OCI-LY7 (cell line): ENCODE measurements at regions not wholly inside any gene's neighbourhood (a gene's known extent, or its start where the extent isn't known, plus 50 kb on each side); places are given as distances from the start of the nearest gene placed in this dataset.

Experiments used
- BruUV-seq: library from RNA; stranded (reverse); fragments of 400-500 nt; replicated peaks from 2 replicates; lab custom pipeline; 2021; lab: Mats Ljungman, UMichigan
- CTCF ChIA-PET: fragments of 300-600 bp; sonication (Branson Sonifier 250); formaldehyde crosslinking; loops from one replicate; lab custom pipeline; 2022; ENCODE audit warnings: antibody characterized with exemption; ENCODE audit not compliant: unreplicated experiment; lab: Charles Lee
- POLR2A ChIA-PET: fragments of 300-600 bp; sonication (Branson Sonifier 250); formaldehyde crosslinking; loops from one replicate; lab custom pipeline; 2022; ENCODE audit warnings: antibody characterized with exemption; lab: Charles Lee
- DNase-seq: peaks from one replicate; pipeline ENCODE4 v3.0.0-alpha.2; 2015; ENCODE audit warnings: low spot score
- H2AFZ ChIP-seq: fragments of 200-600 bp; sonication (generic), shearing (Covaris generic); 2 replicates; pipeline ENCODE4 v1.6.1; 2014; ENCODE audit warnings: mild to moderate bottlenecking, antibody characterized with exemption, low read length, moderate library complexity
- H3K27ac ChIP-seq: fragments of 200-600 bp; sonication (generic); 2 replicates; pipeline ENCODE4 v1.5.1; 2014; ENCODE audit warnings: mixed run types, low read depth, mild to moderate bottlenecking, moderate library complexity, low read length, inconsistent platforms; ENCODE audit not compliant: poor library complexity, severe bottlenecking
- H3K36me3 ChIP-seq: fragments of 200-600 bp; sonication (generic); 2 replicates; pipeline ENCODE4 v1.6.1; 2014; ENCODE audit warnings: mild to moderate bottlenecking, antibody characterized with exemption, low read length, moderate library complexity, mixed read lengths; ENCODE audit not compliant: insufficient read depth
- H3K4me1 ChIP-seq: fragments of 200-600 bp; sonication (generic); 2 replicates; pipeline ENCODE4 v1.5.1; 2014; ENCODE audit warnings: mild to moderate bottlenecking, low read length; ENCODE audit not compliant: insufficient read depth, poor library complexity, severe bottlenecking
- H3K4me2 ChIP-seq: fragments of 200-600 bp; sonication (generic); 2 replicates; pipeline ENCODE4 v1.6.1; 2014; ENCODE audit warnings: mild to moderate bottlenecking, low read length
- H3K4me3 ChIP-seq: fragments of 200-600 bp; sonication (generic); 2 replicates; pipeline ENCODE4 v1.5.1; 2014; ENCODE audit warnings: mild to moderate bottlenecking, low read depth, low read length; ENCODE audit not compliant: poor library complexity, severe bottlenecking
- H3K79me2 ChIP-seq: fragments of 200-600 bp; sonication (generic); 2 replicates; pipeline ENCODE4 v1.6.1; 2016; ENCODE audit warnings: low read depth, mild to moderate bottlenecking, low read length, moderate library complexity, mixed read lengths; ENCODE audit not compliant: insufficient read depth
- H3K9me2 ChIP-seq: fragments of 200-600 bp; sonication (generic); 2 replicates; pipeline ENCODE4 v1.6.1; 2016; ENCODE audit warnings: mild to moderate bottlenecking, low read length, mixed read lengths; ENCODE audit not compliant: insufficient read depth
- H3K9me3 ChIP-seq: fragments of 200-600 bp; sonication (generic); 2 replicates; pipeline ENCODE4 v1.6.1; 2014; ENCODE audit warnings: mild to moderate bottlenecking, mixed run types, low read length, mixed read lengths
- H4K20me1 ChIP-seq: fragments of 200-600 bp; sonication (generic); 2 replicates; pipeline ENCODE4 v1.6.1; 2014; ENCODE audit warnings: mild to moderate bottlenecking, antibody characterized with exemption, low read length, moderate library complexity, mixed read lengths; ENCODE audit not compliant: insufficient read depth
- CTCF ChIP-seq: fragments of 200-600 bp; sonication (generic); conservative IDR thresholded peaks from 2 replicates; pipeline ENCODE4 v1.5.1; 2014; ENCODE audit warnings: mild to moderate bottlenecking, antibody characterized with exemption, low read length, moderate library complexity, mixed read lengths
- EZH2phosphoT487 ChIP-seq: fragments of 200-600 bp; sonication (generic); IDR thresholded peaks from 2 replicates; pipeline ENCODE4 v1.6.1; 2018; ENCODE audit warnings: low read depth, borderline replicate concordance, mild to moderate bottlenecking, mixed run types, antibody characterized with exemption, low read length, moderate library complexity, mixed read lengths
- intact Hi-C: fragments of 100-400 bp; cut with micrococcal nuclease; formaldehyde crosslinking; loops from one replicate; pipeline ENCODE4 v1.10.0; 2022; ENCODE audit not compliant: unreplicated experiment

GRCh38 chr7:52779004-52779403 is 256.4 kb upstream of the POM121L12 start:
- no peaks in the 10 kb centered on the region for H4K20me1 ChIP-seq
- DNase-seq = no peak
- no peaks in the 10 kb centered on the region for H3K9me3 ChIP-seq
- H3K4me3 ChIP-seq = no peak overlapping the region
- no peak overlapping the region for H3K27ac ChIP-seq
- BruUV-seq = no TSS peak
- no peaks in the 10 kb centered on the region for H3K4me1 ChIP-seq
- H3K9me2 ChIP-seq = no peaks in the 10 kb centered on the region
- no peak overlapping the region for H3K4me2 ChIP-seq
- no peaks in the 10 kb centered on the region for H3K79me2 ChIP-seq
- ChIA-PET CTCF (no interaction called here), POLR2A (no interaction called here)
- H3K36me3 ChIP-seq = no peaks in the 10 kb centered on the region
- TF ChIP-seq CTCF = no peak
- no peak for TF ChIP-seq EZH2phosphoT487
- intact Hi-C loops = no loop called here
- H2AFZ ChIP-seq = no peak overlapping the region

GRCh38 chr7:52777051-52777822 is 258.2 kb upstream of the POM121L12 start:
- no peak overlapping the region for H3K4me2 ChIP-seq
- H4K20me1 ChIP-seq = no peaks in the 10 kb centered on the region
- no peaks in the 10 kb centered on the region for H3K9me2 ChIP-seq
- TF ChIP-seq CTCF (no peak), EZH2phosphoT487 (no peak)
- H3K27ac ChIP-seq = no peak overlapping the region
- H3K79me2 ChIP-seq = no peaks in the 10 kb centered on the region
- no peak for DNase-seq
- POLR2A ChIA-PET = no interaction called here
- H2AFZ ChIP-seq = no peak overlapping the region
- BruUV-seq = no TSS peak
- CTCF ChIA-PET = no interaction called here
- H3K9me3 ChIP-seq = no peaks in the 10 kb centered on the region
- intact Hi-C loops = no loop called here
- H3K4me3 ChIP-seq = no peak overlapping the region
- no peaks in the 10 kb centered on the region for H3K36me3 ChIP-seq
- H3K4me1 ChIP-seq = no peaks in the 10 kb centered on the region

- Histone ChIP-seq H4K20me1 (no peaks in the 10 kb centered on the region), H3K79me2 (no peaks in the 10 kb centered on the region), H3K4me2 (no peak overlapping the region), H2AFZ (no peak overlapping the region), H3K4me3 (no peak overlapping the region), H3K27ac (no peak overlapping the region), H3K9me2 (no peaks in the 10 kb centered on the region), H3K9me3 (no peaks in the 10 kb centered on the region), H3K4me1 (no peaks in the 10 kb centered on the region), H3K36me3 (no peaks in the 10 kb centered on the region)
- intact Hi-C loops = no loop called here
- CTCF ChIA-PET = no interaction called here
- no peak for TF ChIP-seq CTCF
- no TSS peak for BruUV-seq
- POLR2A ChIA-PET = interaction anchor here (1.1 kb wide), 1 partner anchor 10 kb away, joined by 3 read pairs; no protein-coding TSS in a partner anchor
- DNase-seq = no peak
These were observed 259.6 kb upstream of the POM121L12 start for GRCh38 chr7:52775876-52776275.
